H1 (cell line): ENCODE measurements at regions not wholly inside any gene's neighbourhood (a gene's known extent, or its start where the extent isn't known, plus 50 kb on each side); places are given as distances from the start of the nearest gene placed in this dataset.

Experiments used
- JUN ChIP-seq: IDR thresholded peaks from 2 replicates; pipeline ENCODE4 v1.6.1; 2011; ENCODE audit warnings: low read depth, mild to moderate bottlenecking, improper control_type of control experiment, low read length
- JUND ChIP-seq: IDR thresholded peaks from 2 replicates; pipeline ENCODE4 v1.6.1; 2011; ENCODE audit warnings: mild to moderate bottlenecking, improper control_type of control experiment, low read length
- TF ChIP-seq, protein P1 (sequence below), 3 experiments: IDR thresholded peaks; 1 replicate in 2 of 3; 2 replicates in 1 of 3; pipeline versions ENCODE4 v1.5.1 to v1.6.1; 2011; ENCODE audit warnings: low read length in 3 of 3, mild to moderate bottlenecking in 3 of 3, inconsistent platforms in 2 of 3, low read depth in 1 of 3, moderate library complexity in 1 of 3; ENCODE audit not compliant: insufficient read depth in 1 of 3; ENCODE audit errors: control extremely low read depth in 1 of 3
- TF ChIP-seq, protein P2 (sequence below): IDR thresholded peaks from 2 replicates; pipeline ENCODE4 v1.6.1; 2012; ENCODE audit warnings: inconsistent platforms

DNA sequence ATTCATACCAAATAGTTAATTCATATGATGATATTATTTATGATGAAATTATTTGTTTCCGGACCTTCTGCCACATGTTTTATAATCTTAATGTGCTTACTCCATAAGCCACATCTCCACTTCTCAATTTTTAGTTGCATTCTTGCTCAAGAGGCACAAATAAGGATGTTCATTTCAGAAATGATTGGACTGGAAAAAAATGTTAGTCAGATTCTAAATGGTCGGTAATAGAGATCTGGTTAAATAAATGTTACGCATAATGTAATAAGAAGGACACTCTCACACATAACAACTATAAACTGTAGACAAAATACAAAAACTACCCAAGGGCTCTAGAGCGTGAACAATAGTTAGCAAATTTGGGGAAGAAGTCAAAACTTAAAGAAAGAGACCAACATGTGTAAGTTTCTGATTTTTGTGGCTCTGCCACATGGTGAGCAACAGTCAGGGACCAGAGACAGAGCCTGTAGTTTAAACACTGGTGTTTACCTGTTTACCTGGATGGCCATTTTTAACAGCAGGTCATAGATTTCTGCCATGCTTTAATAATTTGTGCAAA is 554.3 kb upstream of the CLINT1 start:
- TF ChIP-seq, protein P1, sequence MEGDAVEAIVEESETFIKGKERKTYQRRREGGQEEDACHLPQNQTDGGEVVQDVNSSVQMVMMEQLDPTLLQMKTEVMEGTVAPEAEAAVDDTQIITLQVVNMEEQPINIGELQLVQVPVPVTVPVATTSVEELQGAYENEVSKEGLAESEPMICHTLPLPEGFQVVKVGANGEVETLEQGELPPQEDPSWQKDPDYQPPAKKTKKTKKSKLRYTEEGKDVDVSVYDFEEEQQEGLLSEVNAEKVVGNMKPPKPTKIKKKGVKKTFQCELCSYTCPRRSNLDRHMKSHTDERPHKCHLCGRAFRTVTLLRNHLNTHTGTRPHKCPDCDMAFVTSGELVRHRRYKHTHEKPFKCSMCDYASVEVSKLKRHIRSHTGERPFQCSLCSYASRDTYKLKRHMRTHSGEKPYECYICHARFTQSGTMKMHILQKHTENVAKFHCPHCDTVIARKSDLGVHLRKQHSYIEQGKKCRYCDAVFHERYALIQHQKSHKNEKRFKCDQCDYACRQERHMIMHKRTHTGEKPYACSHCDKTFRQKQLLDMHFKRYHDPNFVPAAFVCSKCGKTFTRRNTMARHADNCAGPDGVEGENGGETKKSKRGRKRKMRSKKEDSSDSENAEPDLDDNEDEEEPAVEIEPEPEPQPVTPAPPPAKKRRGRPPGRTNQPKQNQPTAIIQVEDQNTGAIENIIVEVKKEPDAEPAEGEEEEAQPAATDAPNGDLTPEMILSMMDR (IDR thresholded peaks at IDR 0.05; ENCODE audit: control extremely low read depth in 1 of 3, insufficient read depth in 1 of 3, low read depth in 1 of 3, low read length in 3 of 3) = no peak
- TF ChIP-seq JUND (no peak), JUN (no peak)
- TF ChIP-seq, protein P2, sequence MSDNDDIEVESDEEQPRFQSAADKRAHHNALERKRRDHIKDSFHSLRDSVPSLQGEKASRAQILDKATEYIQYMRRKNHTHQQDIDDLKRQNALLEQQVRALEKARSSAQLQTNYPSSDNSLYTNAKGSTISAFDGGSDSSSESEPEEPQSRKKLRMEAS = no peak
